Central memory CD8-positive, alpha-beta T cell (primary cell): ENCODE measurements at regions not wholly inside any gene's neighbourhood (a gene's known extent, or its start where the extent isn't known, plus 50 kb on each side); places are given as distances from the start of the nearest gene placed in this dataset.

ENCODE experiments used
- ATAC-seq: fragments of 150-1000 bp; cut with Tn5 transposase; replicated peaks from 2 replicates; pipeline ENCODE4 v1.10.0; 2022; ENCODE audit warnings: mild to moderate bottlenecking, moderate FRiP score, moderate number of reproducible peaks; ENCODE audit not compliant: poor library complexity, severe bottlenecking; ENCODE audit errors: extremely low read depth
- DNase-seq, 2 donors: peaks; one replicate each; pipeline ENCODE4 v3.0.0; 2021; ENCODE audit warnings: low spot score in 2 of 2
- H3K27ac Mint-ChIP-seq: one replicate; pipeline ENCODE4 v1.8.0; 2022; ENCODE audit warnings: low read depth, mild to moderate bottlenecking, moderate library complexity, mixed read lengths
- H3K27me3 Mint-ChIP-seq: one replicate; pipeline ENCODE4 v1.8.0; 2022; ENCODE audit warnings: mixed read lengths
- H3K36me3 Mint-ChIP-seq: one replicate; pipeline ENCODE4 v1.8.0; 2022; ENCODE audit warnings: mild to moderate bottlenecking, moderate library complexity, mixed read lengths; ENCODE audit not compliant: insufficient read depth
- H3K4me1 Mint-ChIP-seq: one replicate; pipeline ENCODE4 v1.8.0; 2022; ENCODE audit warnings: mixed read lengths
- H3K4me3 Mint-ChIP-seq: one replicate; pipeline ENCODE4 v1.8.0; 2022; ENCODE audit warnings: mild to moderate bottlenecking, moderate library complexity, mixed read lengths
- H3K9me3 Mint-ChIP-seq: one replicate; pipeline ENCODE4 v1.8.0; 2022; ENCODE audit warnings: mixed read lengths

- Mint-ChIP-seq H3K36me3 (no peaks in the 10 kb centered on the region), H3K27me3 (peaks cover 51% of the 10 kb centered on the region), H3K27ac (no peak overlapping the region), H3K4me3 (no peak overlapping the region), H3K9me3 (no peaks in the 10 kb centered on the region), H3K4me1 (no peaks in the 10 kb centered on the region)
- ATAC-seq: no peak
- no peak for DNase-seq
These were observed 90.3 kb downstream of the MRPL36 start for GRCh38 chr5:1709171-1709803.

DNA sequence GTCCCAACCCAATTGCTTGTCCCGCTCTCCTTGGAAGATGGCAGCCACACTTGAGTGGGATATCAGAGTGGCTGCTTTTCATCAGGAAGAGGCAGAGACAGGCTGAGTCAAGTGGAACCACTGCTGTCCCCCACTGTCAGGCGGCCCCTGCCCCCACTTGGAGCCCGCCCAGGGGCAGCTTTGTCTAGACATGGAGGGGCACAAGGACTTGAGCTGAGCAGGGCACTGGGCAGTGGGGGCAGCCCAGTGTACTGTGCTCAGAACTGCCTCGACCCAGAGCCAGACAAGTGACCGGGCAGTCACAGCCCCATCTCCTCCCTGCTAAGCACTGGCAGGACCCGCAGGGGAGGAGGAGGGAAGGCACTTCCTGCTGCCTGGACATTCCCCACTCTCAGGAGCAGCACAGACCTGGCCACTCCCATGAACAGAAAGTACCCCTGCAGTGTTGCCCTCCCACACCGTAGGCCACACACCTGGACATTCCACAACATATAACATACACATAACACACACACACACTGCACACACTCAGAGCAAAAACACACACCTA is 91.0 kb downstream of the MRPL36 start:
- no peaks in the 10 kb centered on the region for H3K36me3 Mint-ChIP-seq

DNA sequence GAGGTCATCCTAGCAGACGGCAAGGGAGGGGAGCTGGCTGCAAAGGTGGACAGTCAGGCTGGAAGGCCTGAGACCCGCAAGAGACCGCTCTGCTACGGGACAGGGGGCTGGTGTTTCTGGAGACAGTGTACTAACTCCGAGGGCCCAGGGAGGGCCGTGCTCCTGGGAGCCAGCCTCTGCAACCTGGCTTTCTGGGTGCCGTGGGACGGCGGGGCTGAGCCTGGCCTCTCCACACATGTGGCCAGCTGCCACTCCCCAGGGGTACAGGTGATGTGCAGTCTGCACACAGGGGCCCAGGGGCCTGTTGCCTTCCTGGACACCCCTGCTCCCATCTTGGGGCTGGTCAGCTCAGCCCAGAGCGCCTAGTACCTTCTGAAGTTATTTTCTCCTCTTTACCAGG is 92.2 kb downstream of the MRPL36 start:
- no peak for DNase-seq
- H3K27me3 Mint-ChIP-seq: peaks cover 65% of the 10 kb centered on the region

More for the DNA sequence above, 91.0 kb downstream of the MRPL36 start:
- no peaks in the 10 kb centered on the region for H3K4me1 Mint-ChIP-seq
- DNase-seq: no peak
- ATAC-seq: no peak
- peaks cover 53% of the 10 kb centered on the region for H3K27me3 Mint-ChIP-seq
- no peaks in the 10 kb centered on the region for H3K9me3 Mint-ChIP-seq
- H3K27ac Mint-ChIP-seq: no peak overlapping the region
- no peak overlapping the region for H3K4me3 Mint-ChIP-seq

DNA sequence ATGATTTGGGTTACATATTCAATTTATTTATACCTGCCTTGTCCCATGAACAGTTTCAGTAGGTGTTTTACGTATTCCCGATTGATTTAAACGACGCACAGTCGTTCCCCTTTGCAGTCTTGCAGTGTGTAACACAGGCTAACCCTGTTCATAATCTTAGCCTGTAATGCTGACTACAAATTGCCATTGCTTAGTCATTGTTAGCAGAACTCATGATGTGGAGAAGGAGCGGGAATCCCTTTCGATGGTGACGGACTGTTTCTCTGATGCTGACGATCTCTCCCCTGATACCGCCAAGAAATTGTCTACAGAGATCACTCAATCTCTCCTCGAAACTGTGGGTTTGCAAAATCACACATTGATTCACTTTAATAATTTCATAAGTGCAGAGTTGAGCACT is 93.2 kb downstream of the MRPL36 start:
- H3K4me1 Mint-ChIP-seq: no peaks in the 10 kb centered on the region
- H3K9me3 Mint-ChIP-seq: no peaks in the 10 kb centered on the region
- H3K36me3 Mint-ChIP-seq: no peaks in the 10 kb centered on the region
- no peak overlapping the region for H3K27ac Mint-ChIP-seq
- no peak overlapping the region for H3K4me3 Mint-ChIP-seq
- DNase-seq: no peak
- peaks cover 76% of the 10 kb centered on the region for H3K27me3 Mint-ChIP-seq
- no peak for ATAC-seq

More for the DNA sequence above, 92.2 kb downstream of the MRPL36 start:
- Mint-ChIP-seq H3K4me1 (no peaks in the 10 kb centered on the region), H3K9me3 (no peaks in the 10 kb centered on the region), H3K27ac (no peak overlapping the region), H3K36me3 (no peaks in the 10 kb centered on the region), H3K4me3 (no peak overlapping the region)
- no peak for ATAC-seq

DNA sequence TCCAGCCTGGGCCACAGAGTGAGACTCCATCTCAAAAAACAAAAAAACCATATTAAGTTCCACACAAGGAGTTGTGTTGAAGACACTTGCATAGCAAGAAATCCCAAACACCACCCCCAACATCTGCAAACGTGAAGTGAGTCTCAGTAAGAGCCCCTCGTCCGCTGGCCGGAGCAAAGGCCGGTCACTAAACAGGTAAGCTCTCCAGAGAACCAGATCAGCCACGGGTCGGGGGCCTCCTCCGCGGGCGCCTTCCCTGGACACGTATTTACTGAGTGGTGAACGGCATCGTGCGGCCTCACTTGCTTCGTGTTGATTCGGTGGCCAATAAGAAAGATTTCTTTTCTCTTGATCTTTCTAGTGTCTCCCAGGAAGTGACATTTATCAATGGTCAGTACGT is 93.6 kb downstream of the MRPL36 start:
- Mint-ChIP-seq H3K9me3 (no peaks in the 10 kb centered on the region), H3K27ac (no peak overlapping the region), H3K4me3 (no peak overlapping the region), H3K36me3 (no peaks in the 10 kb centered on the region), H3K4me1 (no peaks in the 10 kb centered on the region), H3K27me3 (peaks cover 80% of the 10 kb centered on the region)
- no peak for ATAC-seq
- DNase-seq: no peak

- Mint-ChIP-seq H3K36me3 (no peaks in the 10 kb centered on the region), H3K9me3 (no peaks in the 10 kb centered on the region), H3K27ac (no peak overlapping the region), H3K4me1 (no peaks in the 10 kb centered on the region), H3K27me3 (peaks cover 86% of the 10 kb centered on the region), H3K4me3 (no peak overlapping the region)
- ATAC-seq: no peak
- DNase-seq: no peak
These were observed 95.0 kb downstream of the MRPL36 start for GRCh38 chr5:1704676-1705075.

DNA sequence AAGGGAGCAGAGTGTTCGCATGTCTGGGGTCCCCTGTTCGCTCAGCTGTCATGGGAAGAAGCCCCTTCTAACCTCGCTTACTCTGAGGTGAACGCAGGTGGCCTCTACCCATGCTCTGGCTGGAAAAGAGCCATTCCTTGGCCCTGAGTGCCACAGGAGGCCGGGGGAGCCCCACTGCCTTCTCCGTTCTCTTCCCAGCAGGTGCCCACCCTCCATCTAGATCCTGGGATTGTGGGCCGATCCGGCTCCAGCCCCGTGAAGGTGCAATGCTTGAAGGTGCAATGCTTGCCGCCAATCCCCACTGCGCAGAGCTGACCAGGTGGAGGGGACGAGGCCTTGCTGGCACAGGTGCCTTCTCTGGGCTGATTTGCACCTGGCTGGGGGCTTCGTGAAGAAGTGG is 95.4 kb downstream of the MRPL36 start:
- no peak for DNase-seq
- no peaks in the 10 kb centered on the region for H3K4me1 Mint-ChIP-seq
- H3K9me3 Mint-ChIP-seq: no peaks in the 10 kb centered on the region
- ATAC-seq: no peak
- H3K27ac Mint-ChIP-seq: no peak overlapping the region
- H3K36me3 Mint-ChIP-seq: no peaks in the 10 kb centered on the region
- H3K4me3 Mint-ChIP-seq: no peak overlapping the region
- peaks cover 86% of the 10 kb centered on the region for H3K27me3 Mint-ChIP-seq

- H3K27me3 Mint-ChIP-seq: peaks cover 86% of the 10 kb centered on the region
- H3K4me1 Mint-ChIP-seq: no peaks in the 10 kb centered on the region
- H3K27ac Mint-ChIP-seq: no peak overlapping the region
- no peak overlapping the region for H3K4me3 Mint-ChIP-seq
- ATAC-seq (no peak), DNase-seq (no peak)
- no peaks in the 10 kb centered on the region for H3K36me3 Mint-ChIP-seq
- H3K9me3 Mint-ChIP-seq: no peaks in the 10 kb centered on the region
These were observed 96.1 kb downstream of the MRPL36 start for GRCh38 chr5:1703352-1704050.

DNA sequence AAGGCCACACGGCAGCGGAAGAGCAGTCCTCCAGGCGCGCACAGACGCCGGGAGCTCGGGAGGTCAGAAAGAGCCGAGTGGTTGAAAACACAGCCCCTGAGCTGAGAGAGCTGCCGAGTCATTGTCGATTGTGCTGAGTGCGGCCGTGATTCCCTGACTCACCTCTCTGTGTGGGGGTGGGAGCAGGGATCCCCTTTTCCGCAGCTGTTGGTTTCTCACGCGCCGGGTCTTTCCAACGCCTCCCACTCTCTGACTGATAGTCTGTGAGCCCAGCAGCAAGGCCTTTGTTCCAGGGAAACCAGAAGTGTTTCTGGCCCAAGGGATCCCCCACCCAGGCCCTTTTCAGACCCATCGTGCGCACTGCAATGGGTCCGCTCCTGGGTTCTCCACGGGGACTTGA is 97.3 kb downstream of the MRPL36 start:
- H3K4me3 Mint-ChIP-seq: no peak overlapping the region
- no peak for ATAC-seq
- no peak for DNase-seq
- no peaks in the 10 kb centered on the region for H3K4me1 Mint-ChIP-seq
- H3K36me3 Mint-ChIP-seq: no peaks in the 10 kb centered on the region
- no peaks in the 10 kb centered on the region for H3K9me3 Mint-ChIP-seq
- peaks cover 86% of the 10 kb centered on the region for H3K27me3 Mint-ChIP-seq
- no peak overlapping the region for H3K27ac Mint-ChIP-seq

DNA sequence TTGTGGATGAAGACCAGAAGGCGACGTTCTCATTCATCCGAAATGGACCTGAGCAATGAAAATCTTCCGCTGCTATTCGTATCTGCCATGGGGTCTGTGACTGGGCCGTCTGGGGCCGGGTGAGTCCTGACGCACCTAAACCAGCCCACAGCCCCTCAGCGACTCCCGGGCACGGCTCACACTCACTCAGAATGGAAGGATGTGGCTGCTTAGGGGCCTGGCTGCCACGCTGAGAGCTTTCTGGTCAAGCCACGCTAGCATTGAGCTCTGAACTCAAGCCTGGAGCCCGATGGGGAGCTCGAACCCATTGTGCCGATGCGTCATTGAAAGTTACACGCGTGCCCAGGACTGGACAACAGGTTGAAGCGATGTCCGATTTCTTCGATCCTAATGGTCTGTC is 97.8 kb downstream of the MRPL36 start:
- H3K4me3 Mint-ChIP-seq: no peak overlapping the region
- no peaks in the 10 kb centered on the region for H3K36me3 Mint-ChIP-seq
- ATAC-seq: no peak
- H3K9me3 Mint-ChIP-seq: no peaks in the 10 kb centered on the region
- DNase-seq: no peak
- peaks cover 86% of the 10 kb centered on the region for H3K27me3 Mint-ChIP-seq
- no peak overlapping the region for H3K27ac Mint-ChIP-seq
- H3K4me1 Mint-ChIP-seq: no peaks in the 10 kb centered on the region

DNA sequence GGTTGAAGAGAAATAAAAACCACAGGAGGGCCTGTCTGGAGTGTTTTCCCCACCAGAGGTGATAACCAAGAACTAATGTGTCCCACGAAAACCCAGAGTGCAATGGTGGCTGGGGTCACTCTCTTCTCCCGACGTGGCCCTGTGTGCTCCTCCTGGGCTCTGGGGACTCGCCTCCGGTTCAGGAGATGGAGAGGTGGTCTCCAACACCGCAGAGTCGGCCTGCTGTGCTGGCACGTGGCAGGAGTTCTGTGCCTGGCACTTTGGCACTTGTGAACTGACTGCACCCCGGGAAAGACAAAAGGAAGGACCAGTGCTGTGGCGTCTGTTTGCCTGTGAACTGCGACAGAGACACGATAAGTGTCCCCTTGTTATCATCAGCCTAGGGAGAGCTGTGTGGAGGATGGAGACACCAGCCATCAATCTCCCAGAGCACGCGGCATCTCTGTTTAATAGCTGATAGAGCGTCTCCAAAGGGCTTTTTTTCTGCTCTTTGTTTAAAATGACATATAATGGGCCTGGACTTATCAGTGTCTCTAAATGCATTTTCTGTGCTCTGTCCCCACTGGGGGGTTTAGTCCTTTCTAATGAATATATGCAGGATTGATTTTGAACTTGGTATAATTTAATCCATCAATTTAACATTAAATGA is 98.3 kb downstream of the MRPL36 start:
- no peaks in the 10 kb centered on the region for H3K36me3 Mint-ChIP-seq
- DNase-seq: no peak
- H3K4me1 Mint-ChIP-seq: no peaks in the 10 kb centered on the region
- no peak for ATAC-seq
- no peaks in the 10 kb centered on the region for H3K9me3 Mint-ChIP-seq
- H3K27ac Mint-ChIP-seq: no peak overlapping the region
- peaks cover 86% of the 10 kb centered on the region for H3K27me3 Mint-ChIP-seq
- H3K4me3 Mint-ChIP-seq: no peak overlapping the region

DNA sequence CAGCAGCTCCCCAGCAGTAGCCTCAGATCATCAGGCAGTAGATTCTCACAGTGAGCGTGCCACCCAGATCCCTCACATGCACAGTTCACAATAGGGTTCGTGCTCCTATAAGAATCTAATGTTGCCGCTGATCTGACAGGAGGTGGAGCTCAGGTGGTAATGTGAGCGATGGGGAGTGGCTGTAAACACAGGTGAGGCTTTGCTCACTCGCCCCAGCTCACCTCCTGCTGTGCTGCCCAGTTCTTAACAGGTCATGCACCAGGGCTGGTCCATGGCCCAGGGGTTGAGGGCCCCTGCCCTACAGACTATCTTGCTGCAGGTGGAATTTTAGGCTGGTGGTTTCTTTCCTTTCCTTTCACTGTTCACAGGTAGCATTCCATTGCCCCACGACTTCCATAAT is 100.2 kb downstream of the MRPL36 start:
- Mint-ChIP-seq H3K27me3 (peaks cover 73% of the 10 kb centered on the region), H3K9me3 (no peaks in the 10 kb centered on the region), H3K4me1 (no peaks in the 10 kb centered on the region), H3K27ac (no peak overlapping the region), H3K4me3 (no peak overlapping the region), H3K36me3 (no peaks in the 10 kb centered on the region)
- DNase-seq (no peak), ATAC-seq (no peak)
